ENCODE measurements at regions not wholly inside any gene's neighbourhood (a gene's known extent, or its start where the extent isn't known, plus 50 kb on each side); places are given as distances from the start of the nearest gene placed in this dataset.

DNA sequence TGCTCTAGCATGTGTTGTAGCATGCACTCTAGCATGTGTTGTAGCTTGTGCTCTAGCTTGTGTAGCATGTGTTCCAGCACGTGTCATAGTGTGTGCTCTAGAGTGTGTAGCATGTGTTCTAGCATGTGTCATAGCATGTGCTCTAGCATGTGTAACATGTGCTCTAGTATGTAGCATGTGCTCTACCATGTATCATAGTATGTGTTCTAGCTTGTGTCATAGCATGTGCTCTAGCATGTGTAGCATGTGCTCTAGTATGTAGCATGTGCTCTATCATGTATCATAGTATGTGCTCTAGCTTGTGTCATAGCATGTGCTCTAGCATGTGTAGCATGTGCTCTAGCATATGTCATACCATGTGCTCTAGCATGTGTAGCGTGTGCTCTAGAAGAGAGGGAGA lies 255.3 kb downstream of the ICE1 start:
- no peaks in the 10 kb centered on the region for H3K9me3 ChIP-seq

DNA sequence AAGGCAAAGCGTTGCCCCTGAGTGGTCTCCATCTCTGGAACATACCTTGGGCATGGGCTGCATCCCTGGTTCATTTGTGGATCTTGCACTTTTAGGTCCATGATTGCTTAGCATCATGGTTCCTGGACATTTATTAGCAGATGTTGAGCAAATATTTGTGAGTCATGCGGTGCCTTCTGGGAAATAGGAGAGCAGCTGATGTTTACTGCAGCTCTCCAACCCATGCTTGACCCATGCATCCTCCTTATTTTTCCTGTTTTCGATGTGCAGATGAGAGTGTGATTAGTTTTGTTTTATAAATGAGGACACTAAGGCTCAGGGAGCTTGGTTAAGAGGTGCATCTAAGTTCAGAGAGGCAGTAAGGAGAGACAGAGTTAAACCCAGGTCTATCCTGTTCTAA lies 253.7 kb downstream of the ICE1 start:
- TF ChIP-seq POLR2A (IDR thresholded peaks at IDR 0.05), result no peak
- TF ChIP-seq, protein P1, sequence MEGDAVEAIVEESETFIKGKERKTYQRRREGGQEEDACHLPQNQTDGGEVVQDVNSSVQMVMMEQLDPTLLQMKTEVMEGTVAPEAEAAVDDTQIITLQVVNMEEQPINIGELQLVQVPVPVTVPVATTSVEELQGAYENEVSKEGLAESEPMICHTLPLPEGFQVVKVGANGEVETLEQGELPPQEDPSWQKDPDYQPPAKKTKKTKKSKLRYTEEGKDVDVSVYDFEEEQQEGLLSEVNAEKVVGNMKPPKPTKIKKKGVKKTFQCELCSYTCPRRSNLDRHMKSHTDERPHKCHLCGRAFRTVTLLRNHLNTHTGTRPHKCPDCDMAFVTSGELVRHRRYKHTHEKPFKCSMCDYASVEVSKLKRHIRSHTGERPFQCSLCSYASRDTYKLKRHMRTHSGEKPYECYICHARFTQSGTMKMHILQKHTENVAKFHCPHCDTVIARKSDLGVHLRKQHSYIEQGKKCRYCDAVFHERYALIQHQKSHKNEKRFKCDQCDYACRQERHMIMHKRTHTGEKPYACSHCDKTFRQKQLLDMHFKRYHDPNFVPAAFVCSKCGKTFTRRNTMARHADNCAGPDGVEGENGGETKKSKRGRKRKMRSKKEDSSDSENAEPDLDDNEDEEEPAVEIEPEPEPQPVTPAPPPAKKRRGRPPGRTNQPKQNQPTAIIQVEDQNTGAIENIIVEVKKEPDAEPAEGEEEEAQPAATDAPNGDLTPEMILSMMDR (IDR thresholded peaks at IDR 0.05), result no peak
- H3K27ac ChIP-seq, result no peak overlapping the region
- no peaks in the 10 kb centered on the region for H3K9me3 ChIP-seq
- H3K36me3 ChIP-seq, result no peaks in the 10 kb centered on the region
- ATAC-seq, result no peak
- no peak overlapping the region for H3K4me3 ChIP-seq
- 68 to 87% methylated on average over 3 of the region's 3 CpGs for WGBS, 2 donors (ENCODE audit: low coverage in 1 of 2)
- H3K4me1 ChIP-seq, result no peaks in the 10 kb centered on the region
- H3K27me3 ChIP-seq, result no peaks in the 10 kb centered on the region

More for the DNA sequence above, 255.3 kb downstream of the ICE1 start:
- H3K27me3 ChIP-seq, result no peaks in the 10 kb centered on the region
- no peaks in the 10 kb centered on the region for H3K4me1 ChIP-seq
- 92 to 100% methylated on average over 1 to 2 of the region's 2 CpGs for WGBS, 2 donors (ENCODE audit: low coverage in 1 of 2)
- ATAC-seq, result no peak
- H3K4me3 ChIP-seq, result no peak overlapping the region
- no peak overlapping the region for H3K27ac ChIP-seq
- TF ChIP-seq EP300 (IDR thresholded peaks at IDR 0.05) (no peak), POLR2A (IDR thresholded peaks at IDR 0.05) (no peak), POLR2AphosphoS5 (IDR thresholded peaks at IDR 0.05) (no peak)
- TF ChIP-seq, protein P1 (IDR thresholded peaks at IDR 0.05), result no peak
- no peaks in the 10 kb centered on the region for H3K36me3 ChIP-seq

DNA sequence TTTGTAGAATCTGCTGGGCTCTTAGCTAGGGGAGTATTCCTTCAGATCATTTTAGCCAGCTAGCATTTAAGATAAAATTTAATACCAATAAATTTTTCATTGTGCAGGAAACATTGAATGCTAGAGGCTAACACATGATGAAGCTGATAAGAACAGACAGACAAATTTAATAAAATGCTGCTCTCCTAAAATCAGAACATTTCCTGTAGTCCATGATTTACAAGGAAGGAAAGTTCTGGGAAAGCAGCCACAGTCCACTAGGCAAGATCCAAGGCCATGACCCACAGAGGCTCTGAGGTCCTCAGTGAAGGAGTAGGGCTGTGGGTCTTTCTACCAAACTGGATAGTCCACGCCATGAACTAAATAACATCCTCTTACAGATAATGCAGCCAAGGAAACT lies 253.0 kb downstream of the ICE1 start:
- H3K27ac ChIP-seq, result no peak overlapping the region
- no peaks in the 10 kb centered on the region for H3K36me3 ChIP-seq
- WGBS, 2 donors (ENCODE audit: low coverage in 1 of 2), result 83 to 100% methylated on average over 1 of the region's 1 CpG
- ATAC-seq, result no peak
- H3K4me3 ChIP-seq, result no peak overlapping the region
- no peaks in the 10 kb centered on the region for H3K9me3 ChIP-seq
- no peaks in the 10 kb centered on the region for H3K27me3 ChIP-seq
- TF ChIP-seq, protein P1 (IDR thresholded peaks at IDR 0.05), result no peak
- TF ChIP-seq EP300 (IDR thresholded peaks at IDR 0.05) (no peak), POLR2A (IDR thresholded peaks at IDR 0.05) (no peak), POLR2AphosphoS5 (IDR thresholded peaks at IDR 0.05) (no peak)
- no peaks in the 10 kb centered on the region for H3K4me1 ChIP-seq

DNA sequence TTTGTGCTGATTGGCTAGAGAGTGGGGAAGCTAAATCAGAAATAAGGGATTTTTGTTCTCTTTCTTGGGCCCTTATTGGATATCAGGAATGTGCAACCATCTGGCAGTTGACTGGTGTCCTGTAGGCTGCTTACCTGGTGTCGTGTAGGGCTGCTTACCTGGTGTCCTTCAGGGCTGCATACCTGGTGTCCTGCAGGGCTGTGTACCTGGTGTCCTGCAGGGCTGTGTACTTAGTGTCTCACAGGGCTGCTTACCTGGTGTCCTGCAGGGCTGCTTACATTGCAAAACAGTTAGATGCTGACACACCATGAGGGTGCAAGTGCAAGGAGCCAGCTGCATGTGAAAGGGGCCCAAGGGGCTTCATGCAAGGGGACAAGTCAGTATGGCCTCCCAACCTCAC lies 249.3 kb downstream of the ICE1 start:
- ATAC-seq, result no peak
- no peaks in the 10 kb centered on the region for H3K9me3 ChIP-seq
- TF ChIP-seq, protein P1 (IDR thresholded peaks at IDR 0.05), result no peak
- TF ChIP-seq POLR2A (IDR thresholded peaks at IDR 0.05) (no peak), POLR2AphosphoS5 (IDR thresholded peaks at IDR 0.05) (no peak), EP300 (IDR thresholded peaks at IDR 0.05) (no peak)
- WGBS, 2 donors (ENCODE audit: low coverage in 1 of 2), result 50 to 71% methylated on average over 1 of the region's 1 CpG
- no peak overlapping the region for H3K4me3 ChIP-seq
- no peaks in the 10 kb centered on the region for H3K36me3 ChIP-seq
- H3K27me3 ChIP-seq, result no peaks in the 10 kb centered on the region
- no peak overlapping the region for H3K27ac ChIP-seq
- H3K4me1 ChIP-seq, result no peaks in the 10 kb centered on the region

DNA sequence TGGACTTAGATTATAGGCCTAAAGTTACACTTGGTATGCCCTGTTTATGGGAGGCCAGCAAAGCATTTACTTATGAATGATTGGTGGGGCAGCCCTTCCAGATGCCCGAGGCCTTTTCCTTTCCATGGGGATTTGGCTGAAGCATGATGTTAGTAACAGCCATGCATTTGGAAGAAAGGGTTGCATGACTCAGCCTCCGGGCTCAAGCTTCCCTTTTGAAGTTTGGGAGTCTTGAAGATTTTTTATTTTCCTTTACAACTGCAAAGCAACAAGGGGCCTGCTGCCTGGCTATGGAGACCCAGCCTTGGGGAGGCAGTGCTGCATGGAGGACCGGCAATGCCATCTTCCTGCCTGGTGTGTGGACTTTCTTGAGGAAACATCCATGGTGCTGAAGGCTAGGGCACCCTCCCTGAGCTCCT lies 244.7 kb downstream of the ICE1 start:
- Histone ChIP-seq H3K4me3 (no peak overlapping the region), H3K4me1 (peaks cover 0 to 4% (median 0%) of the 10 kb centered on the region in 3 donors), H3K36me3 (no peaks in the 10 kb centered on the region), H3K27ac (no peak overlapping the region), H3K9me3 (no peaks in the 10 kb centered on the region), H3K27me3 (no peaks in the 10 kb centered on the region)
- 17% methylated on average over 1 of the region's 3 CpGs for WGBS, 2 donors (ENCODE audit: low coverage in 1 of 2)
- TF ChIP-seq EP300 (IDR thresholded peaks at IDR 0.05), result no peak
- no peak for TF ChIP-seq POLR2A (IDR thresholded peaks at IDR 0.05)
- TF ChIP-seq POLR2AphosphoS5 (IDR thresholded peaks at IDR 0.05), result no peak
- TF ChIP-seq, protein P1 (IDR thresholded peaks at IDR 0.05), result no peak
- ATAC-seq, result no peak

Data from gastroesophageal sphincter (tissue), 4 donors.